Calu3 (cell line): ENCODE measurements at regions not wholly inside any gene's neighbourhood (a gene's known extent, or its start where the extent isn't known, plus 50 kb on each side); places are given as distances from the start of the nearest gene placed in this dataset.

ENCODE experiments used
- BruUV-seq: library from RNA; stranded (reverse); fragments of 400-500 nt; replicated peaks from 2 replicates; lab custom pipeline; 2021; lab: Mats Ljungman, UMichigan
- CTCF ChIA-PET: fragments of 300-600 bp; sonication (Branson Sonifier 250); formaldehyde crosslinking; loops from one replicate; lab custom pipeline; 2022; ENCODE audit warnings: antibody characterized with exemption; lab: Charles Lee
- DNase-seq: peaks from one replicate; pipeline ENCODE4 v3.0.0; 2022
- H3K27ac Mint-ChIP-seq: one replicate; pipeline ENCODE4 v1.8.0; 2022; ENCODE audit warnings: mixed read lengths; ENCODE audit not compliant: unreplicated experiment
- H3K27me3 Mint-ChIP-seq: one replicate; pipeline ENCODE4 v1.8.0; 2022; ENCODE audit warnings: mixed read lengths; ENCODE audit not compliant: unreplicated experiment
- H3K36me3 Mint-ChIP-seq: one replicate; pipeline ENCODE4 v1.8.0; 2022; ENCODE audit warnings: mild to moderate bottlenecking, moderate library complexity, mixed read lengths; ENCODE audit not compliant: insufficient read depth, unreplicated experiment
- H3K4me1 Mint-ChIP-seq: one replicate; pipeline ENCODE4 v1.8.0; 2022; ENCODE audit warnings: mild to moderate bottlenecking, low read depth, mixed read lengths; ENCODE audit not compliant: unreplicated experiment
- H3K4me3 Mint-ChIP-seq: one replicate; pipeline ENCODE4 v1.8.0; 2022; ENCODE audit warnings: mild to moderate bottlenecking, low read depth, moderate library complexity, mixed read lengths; ENCODE audit not compliant: unreplicated experiment
- H3K9me3 Mint-ChIP-seq: one replicate; pipeline ENCODE4 v1.8.0; 2022; ENCODE audit warnings: low read depth, mixed read lengths; ENCODE audit not compliant: unreplicated experiment
- intact Hi-C: fragments of 100-400 bp; cut with micrococcal nuclease; formaldehyde crosslinking; loops from one replicate; pipeline ENCODE4 v1.10.0; 2022; ENCODE audit not compliant: unreplicated experiment
- TF ChIP-seq, protein P1 (sequence below): fragments of 200-600 bp; IDR thresholded peaks from one replicate; pipeline ENCODE4 v1.8.0; 2022; ENCODE audit warnings: antibody characterized with exemption; ENCODE audit not compliant: unreplicated experiment

DNA sequence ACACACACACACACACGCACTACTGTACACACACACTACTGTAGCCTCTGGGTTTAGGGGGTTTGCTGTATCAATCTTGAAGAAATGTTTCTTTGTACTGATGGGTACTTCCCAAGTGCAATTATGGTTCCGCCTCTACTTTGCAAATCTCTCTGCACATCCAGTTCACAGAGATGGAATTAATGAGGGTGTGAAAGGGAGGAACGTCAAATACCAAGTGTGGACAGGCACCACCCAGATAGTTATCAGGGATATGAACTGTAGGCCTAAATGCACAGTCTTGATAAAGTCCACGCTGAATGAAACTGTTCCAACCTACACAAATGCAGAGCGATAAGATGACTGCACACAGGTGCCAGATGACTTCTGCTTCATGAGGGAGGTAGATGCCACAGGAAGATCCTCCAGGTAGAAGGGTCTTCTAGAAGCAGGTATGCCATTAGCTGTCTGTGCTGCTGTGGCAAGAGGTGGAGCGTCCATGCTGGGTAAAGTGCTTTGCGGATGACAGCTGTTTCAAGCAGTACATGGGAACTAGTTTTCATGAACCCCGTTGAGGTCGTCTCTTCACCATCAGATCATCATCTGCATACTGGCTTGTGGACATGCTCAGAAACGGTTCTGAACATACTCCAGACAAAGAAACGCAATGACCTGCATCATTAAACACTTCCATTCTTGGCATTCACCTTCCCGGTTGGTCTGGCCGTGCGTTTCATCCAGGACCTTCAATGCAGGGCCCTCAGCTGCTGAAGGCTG, 314.3 kb upstream of the RTL1 start:
- Mint-ChIP-seq H3K27me3 (no peaks in the 10 kb centered on the region), H3K9me3 (peaks cover 2% of the 10 kb centered on the region), H3K4me1 (no peaks in the 10 kb centered on the region), H3K4me3 (no peak overlapping the region), H3K36me3 (no peaks in the 10 kb centered on the region), H3K27ac (no peak overlapping the region)
- BruUV-seq = no TSS peak
- DNase-seq = no peak
- TF ChIP-seq, protein P1, sequence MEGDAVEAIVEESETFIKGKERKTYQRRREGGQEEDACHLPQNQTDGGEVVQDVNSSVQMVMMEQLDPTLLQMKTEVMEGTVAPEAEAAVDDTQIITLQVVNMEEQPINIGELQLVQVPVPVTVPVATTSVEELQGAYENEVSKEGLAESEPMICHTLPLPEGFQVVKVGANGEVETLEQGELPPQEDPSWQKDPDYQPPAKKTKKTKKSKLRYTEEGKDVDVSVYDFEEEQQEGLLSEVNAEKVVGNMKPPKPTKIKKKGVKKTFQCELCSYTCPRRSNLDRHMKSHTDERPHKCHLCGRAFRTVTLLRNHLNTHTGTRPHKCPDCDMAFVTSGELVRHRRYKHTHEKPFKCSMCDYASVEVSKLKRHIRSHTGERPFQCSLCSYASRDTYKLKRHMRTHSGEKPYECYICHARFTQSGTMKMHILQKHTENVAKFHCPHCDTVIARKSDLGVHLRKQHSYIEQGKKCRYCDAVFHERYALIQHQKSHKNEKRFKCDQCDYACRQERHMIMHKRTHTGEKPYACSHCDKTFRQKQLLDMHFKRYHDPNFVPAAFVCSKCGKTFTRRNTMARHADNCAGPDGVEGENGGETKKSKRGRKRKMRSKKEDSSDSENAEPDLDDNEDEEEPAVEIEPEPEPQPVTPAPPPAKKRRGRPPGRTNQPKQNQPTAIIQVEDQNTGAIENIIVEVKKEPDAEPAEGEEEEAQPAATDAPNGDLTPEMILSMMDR = no peak
- intact Hi-C loops = no loop called here
- CTCF ChIA-PET = interaction anchor here (0.7 to 0.8 kb wide), 2 partner anchors 144 to 511 kb away, joined by 3 to 4 read pairs; no protein-coding TSS in a partner anchor

DNA sequence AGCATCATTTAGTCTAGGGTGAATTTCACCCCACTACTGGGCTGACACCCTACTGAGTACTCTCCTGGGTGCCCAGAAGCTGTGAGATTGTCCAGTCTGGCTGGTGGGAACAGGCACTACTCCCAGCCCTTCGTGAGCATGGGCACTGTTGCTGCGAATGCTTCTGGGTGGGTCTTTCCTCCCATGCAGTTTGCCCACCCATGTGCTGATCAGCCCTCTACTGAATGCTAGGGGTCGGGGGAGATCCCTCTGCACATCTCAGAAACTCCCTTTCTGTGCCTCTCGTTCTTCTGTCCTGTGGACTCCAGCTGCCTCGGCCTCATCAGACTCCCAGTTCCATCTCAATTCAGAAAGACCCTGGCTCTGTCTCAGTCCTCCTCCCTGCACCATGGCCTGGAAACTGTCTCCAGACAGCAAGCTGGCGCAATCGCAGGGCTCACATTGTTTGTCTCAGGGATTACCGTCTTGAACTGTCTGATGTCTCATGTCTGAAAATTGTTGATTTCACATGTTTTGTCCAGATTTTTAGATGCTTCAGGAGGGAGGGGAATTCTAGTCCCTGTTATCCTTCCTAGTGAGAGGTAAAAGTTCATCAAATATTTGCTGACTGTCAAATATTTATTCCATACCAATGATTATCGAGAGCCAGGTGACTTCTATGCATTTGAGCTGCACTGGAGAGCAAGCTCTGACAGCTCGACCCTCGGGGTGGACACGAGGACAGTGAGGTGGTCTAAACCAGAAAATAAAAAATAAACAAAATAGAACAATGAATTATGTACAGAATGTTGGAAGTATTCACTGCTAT, 316.6 kb upstream of the RTL1 start:
- no peak overlapping the region for H3K27ac Mint-ChIP-seq
- TF ChIP-seq, protein P1 = no peak
- H3K4me3 Mint-ChIP-seq = no peak overlapping the region
- no peaks in the 10 kb centered on the region for H3K4me1 Mint-ChIP-seq
- intact Hi-C loops = no loop called here
- H3K36me3 Mint-ChIP-seq = no peaks in the 10 kb centered on the region
- DNase-seq = no peak
- BruUV-seq = no TSS peak
- no peaks in the 10 kb centered on the region for H3K27me3 Mint-ChIP-seq
- CTCF ChIA-PET = no interaction called here
- H3K9me3 Mint-ChIP-seq = peaks cover under 1% of the 10 kb centered on the region

DNA sequence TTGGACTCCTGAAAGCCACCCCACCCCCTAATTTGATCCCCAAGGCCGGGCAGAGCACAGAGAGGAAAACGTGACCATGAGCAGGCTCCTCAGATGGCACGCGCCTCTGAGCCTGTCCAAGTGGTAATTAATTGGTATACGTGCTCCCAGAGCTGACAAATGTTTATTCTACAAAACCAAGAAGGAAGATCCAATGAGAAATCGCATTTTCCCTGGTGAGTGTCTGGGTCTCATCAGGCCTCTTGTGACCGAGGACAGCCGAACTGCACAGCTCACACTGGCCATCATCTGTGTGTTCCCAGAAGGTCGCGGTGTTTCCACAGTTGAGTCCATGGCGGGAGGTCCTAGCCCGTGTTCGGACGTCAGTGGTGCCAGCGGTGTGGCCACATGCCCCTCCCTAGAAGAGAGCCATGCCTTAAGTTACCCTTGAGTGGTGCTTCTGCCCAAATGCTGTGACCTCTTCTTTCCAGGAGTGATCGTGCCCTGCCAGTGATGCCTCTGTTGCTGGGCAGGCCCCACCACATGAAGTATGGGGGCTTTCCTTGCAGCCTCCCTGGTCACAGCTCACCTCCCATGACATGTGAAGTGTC, 317.5 kb upstream of the RTL1 start:
- no TSS peak for BruUV-seq
- Mint-ChIP-seq H3K27me3 (no peaks in the 10 kb centered on the region), H3K27ac (no peak overlapping the region), H3K9me3 (no peaks in the 10 kb centered on the region), H3K4me3 (no peak overlapping the region), H3K4me1 (no peaks in the 10 kb centered on the region), H3K36me3 (no peaks in the 10 kb centered on the region)
- TF ChIP-seq, protein P1 = no peak
- no peak for DNase-seq
- intact Hi-C loops = no loop called here
- CTCF ChIA-PET = no interaction called here

DNA sequence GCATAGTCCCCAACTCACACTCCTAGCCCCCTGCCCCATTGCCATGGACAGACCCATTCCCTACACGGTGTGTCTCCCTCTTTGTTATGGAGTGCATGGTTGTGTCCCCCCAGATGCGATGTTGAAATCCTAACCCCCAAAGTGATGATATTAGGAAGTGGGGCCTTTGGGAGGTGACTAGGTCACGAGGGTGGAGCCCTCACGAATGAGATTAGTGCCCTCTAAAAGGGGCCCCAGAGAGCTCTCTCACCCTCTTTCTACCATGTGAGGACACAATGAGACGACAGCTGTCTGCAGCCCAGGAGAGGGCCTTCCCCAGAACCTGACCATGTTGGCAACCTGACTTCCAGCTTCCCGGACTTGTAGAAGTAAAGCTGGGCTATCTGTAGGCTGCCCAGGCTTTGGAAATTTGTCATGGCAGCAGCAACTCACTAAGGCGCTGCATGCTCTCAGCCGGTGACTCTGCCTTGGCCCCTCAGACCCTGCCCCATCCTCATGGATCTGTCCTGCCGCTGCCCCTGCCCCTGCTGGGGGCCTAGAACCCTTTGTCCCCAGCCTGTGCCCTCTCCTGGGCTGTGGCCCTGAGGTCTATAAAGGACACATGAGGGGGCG, 318.1 kb upstream of the RTL1 start:
- H3K36me3 Mint-ChIP-seq = no peaks in the 10 kb centered on the region
- CTCF ChIA-PET = no interaction called here
- TF ChIP-seq, protein P1 = no peak
- H3K9me3 Mint-ChIP-seq = no peaks in the 10 kb centered on the region
- BruUV-seq = no TSS peak
- intact Hi-C loops = no loop called here
- no peaks in the 10 kb centered on the region for H3K27me3 Mint-ChIP-seq
- DNase-seq = no peak
- H3K4me3 Mint-ChIP-seq = no peak overlapping the region
- H3K4me1 Mint-ChIP-seq = no peaks in the 10 kb centered on the region
- H3K27ac Mint-ChIP-seq = no peak overlapping the region
